Tongue (tissue), 1 donor: ENCODE measurements at regions not wholly inside any gene's neighbourhood (a gene's known extent, or its start where the extent isn't known, plus 50 kb on each side); places are given as distances from the start of the nearest gene placed in this dataset.

Experiments used
- DNase-seq: peaks from one replicate; pipeline ENCODE4 v3.0.0-alpha.2; 2015

- no peak for DNase-seq
Measured at GRCh38 chr9:129356871-129357772, 179.1 kb upstream of the IER5L start.

GRCh38 chr9:129355631-129356030, 177.6 kb upstream of the IER5L start:
- no peak for DNase-seq

- DNase-seq: no peak
Measured at GRCh38 chr9:129354498-129354897, 176.4 kb upstream of the IER5L start.

- DNase-seq: no peak
Measured at GRCh38 chr9:129353697-129354336, 175.8 kb upstream of the IER5L start.

- no peak for DNase-seq
Measured at GRCh38 chr9:129352146-129352865, 174.2 kb upstream of the IER5L start.

GRCh38 chr9:129351642-129352145, 173.6 kb upstream of the IER5L start:
- no peak for DNase-seq

- DNase-seq: no peak
Measured at GRCh38 chr9:129351058-129351641, 173.1 kb upstream of the IER5L start.

GRCh38 chr9:129350143-129350935, 172.3 kb upstream of the IER5L start:
- no peak for DNase-seq

GRCh38 chr9:129349665-129349947, 171.5 kb upstream of the IER5L start:
- no peak for DNase-seq

- no peak for DNase-seq
Measured at GRCh38 chr9:129348890-129349664, 171.0 kb upstream of the IER5L start.

- DNase-seq: no peak
Measured at GRCh38 chr9:129347316-129348120, 169.5 kb upstream of the IER5L start.

GRCh38 chr9:129346046-129346445, 168.0 kb upstream of the IER5L start:
- DNase-seq: no peak

GRCh38 chr9:129344641-129345495, 166.8 kb upstream of the IER5L start:
- DNase-seq: no peak

- DNase-seq: peak; percentile 47
Measured at GRCh38 chr9:129343424-129344375, 165.6 kb upstream of the IER5L start.

- no peak for DNase-seq
Measured at GRCh38 chr9:129342591-129343423, 164.7 kb upstream of the IER5L start.

- DNase-seq: no peak
Measured at GRCh38 chr9:129341987-129342348, 163.9 kb upstream of the IER5L start.
